Neural progenitor cell (in vitro differentiated cells): ENCODE measurements at regions not wholly inside any gene's neighbourhood (a gene's known extent, or its start where the extent isn't known, plus 50 kb on each side); places are given as distances from the start of the nearest gene placed in this dataset.
"Not testable (repeated sequence)": the region's sequence is repeated elsewhere in the genome, so short reads cannot be mapped to it uniquely, and the experiment has no call there.

Source experiments
- DNase-seq: peaks from one replicate; pipeline ENCODE4 v3.0.0-alpha.2; 2016; ENCODE audit warnings: low spot score
- H2AFZ ChIP-seq: fragments of 200-600 bp; sonication (generic); replicated peaks from 2 replicates; pipeline ENCODE4 v1.6.1; 2016; ENCODE audit warnings: antibody characterized with exemption
- H3F3A ChIP-seq: fragments of 200-600 bp; sonication (generic); 2 replicates; pipeline ENCODE4 v1.6.1; 2016; ENCODE audit warnings: antibody characterized with exemption, low read depth
- H3K27ac ChIP-seq: fragments of 200-600 bp; sonication (generic); 2 replicates; pipeline ENCODE4 v1.5.1; 2016; ENCODE audit warnings: mild to moderate bottlenecking
- H3K27me3 ChIP-seq: fragments of 200-600 bp; sonication (generic); 2 replicates; pipeline ENCODE4 v1.6.1; 2016; ENCODE audit warnings: mild to moderate bottlenecking, moderate library complexity
- H3K36me3 ChIP-seq: fragments of 200-600 bp; sonication (generic); 2 replicates; pipeline ENCODE4 v1.5.1; 2016
- H3K4me1 ChIP-seq: fragments of 200-600 bp; sonication (generic); 2 replicates; pipeline ENCODE4 v1.6.1; 2016; ENCODE audit warnings: mixed run types
- H3K4me2 ChIP-seq: fragments of 200-600 bp; sonication (generic); 2 replicates; pipeline ENCODE4 v1.6.1; 2016
- H3K4me3 ChIP-seq: fragments of 200-600 bp; sonication (generic); 2 replicates; pipeline ENCODE4 v1.5.1; 2016
- H3K79me2 ChIP-seq: fragments of 200-600 bp; sonication (generic); 2 replicates; pipeline ENCODE4 v1.6.1; 2016; ENCODE audit warnings: low read depth
- H3K9ac ChIP-seq: fragments of 200-600 bp; sonication (generic); 2 replicates; pipeline ENCODE4 v1.6.1; 2016
- H3K9me3 ChIP-seq: fragments of 200-600 bp; sonication (generic); 2 replicates; pipeline ENCODE4 v1.5.1; 2016; ENCODE audit warnings: low read depth
- H4K20me1 ChIP-seq: fragments of 200-600 bp; sonication (generic); 2 replicates; pipeline ENCODE4 v1.6.1; 2016; ENCODE audit warnings: low read depth
- H3K27ac Mint-ChIP-seq: 3 replicates; pipeline ENCODE4 v1.8.0; 2021; ENCODE audit warnings: mixed read lengths
- H3K27me3 Mint-ChIP-seq: 2 replicates; pipeline ENCODE4 v1.8.0; 2022; ENCODE audit warnings: low read depth, mild to moderate bottlenecking, inconsistent platforms, moderate library complexity, mixed read lengths; ENCODE audit not compliant: insufficient read depth
- H3K36me3 Mint-ChIP-seq: 3 replicates; pipeline ENCODE4 v1.8.0; 2021; ENCODE audit warnings: mixed read lengths
- H3K4me1 Mint-ChIP-seq: 3 replicates; pipeline ENCODE4 v1.8.0; 2021; ENCODE audit warnings: mixed read lengths
- H3K4me3 Mint-ChIP-seq: 3 replicates; pipeline ENCODE4 v1.8.0; 2021; ENCODE audit warnings: mild to moderate bottlenecking, moderate library complexity, mixed read lengths
- H3K9me3 Mint-ChIP-seq: 3 replicates; pipeline ENCODE4 v1.8.0; 2020; ENCODE audit warnings: mixed read lengths
- CTCF ChIP-seq: fragments of 200-600 bp; sonication (generic); IDR thresholded peaks from 2 replicates; pipeline ENCODE4 v1.5.1; 2017; ENCODE audit warnings: antibody characterized with exemption, mild to moderate bottlenecking
- EZH2 ChIP-seq: fragments of 200-600 bp; sonication (generic); IDR thresholded peaks from 2 replicates; pipeline ENCODE4 v1.6.1; 2017; ENCODE audit warnings: antibody characterized with exemption, mild to moderate bottlenecking, moderate library complexity
- EZH2phosphoT487 ChIP-seq: fragments of 200-600 bp; sonication (generic); IDR thresholded peaks from 2 replicates; pipeline ENCODE4 v1.6.1; 2017; ENCODE audit warnings: antibody characterized with exemption

- no peak for TF ChIP-seq CTCF
- no peak for TF ChIP-seq EZH2phosphoT487
- no peak for TF ChIP-seq EZH2
- H2AFZ ChIP-seq: no peak overlapping the region
- H3K36me3 Mint-ChIP-seq: no peaks in the 10 kb centered on the region
Observed at GRCh38 chr5:54401515-54401914, 54.0 kb upstream of the HSPB3 start.

GRCh38 chr5:54398191-54398590 is 57.3 kb upstream of the HSPB3 start:
- Mint-ChIP-seq H3K27me3 (peaks cover 2% of the 10 kb centered on the region), H3K4me1 (peaks cover 3% of the 10 kb centered on the region), H3K36me3 (no peaks in the 10 kb centered on the region), H3K9me3 (no peaks in the 10 kb centered on the region), H3K4me3 (no peak overlapping the region), H3K27ac (no peak overlapping the region)
- Histone ChIP-seq H4K20me1 (no peaks in the 10 kb centered on the region), H2AFZ (no peak overlapping the region), H3K4me2 (no peak overlapping the region), H3K4me1 (no peaks in the 10 kb centered on the region), H3K9me3 (no peaks in the 10 kb centered on the region), H3F3A (no peaks in the 10 kb centered on the region), H3K27ac (no peak overlapping the region), H3K27me3 (no peaks in the 10 kb centered on the region), H3K79me2 (no peaks in the 10 kb centered on the region), H3K36me3 (no peaks in the 10 kb centered on the region), H3K4me3 (no peak overlapping the region), H3K9ac (no peak overlapping the region)
- TF ChIP-seq CTCF (no peak), EZH2 (no peak), EZH2phosphoT487 (no peak)
- DNase-seq: no peak

More at GRCh38 chr5:54401515-54401914, 54.0 kb upstream of the HSPB3 start:
- Histone ChIP-seq H3K79me2 (no peaks in the 10 kb centered on the region), H3K27ac (no peak overlapping the region), H3K4me3 (no peak overlapping the region), H3K9ac (no peak overlapping the region), H3K36me3 (no peaks in the 10 kb centered on the region), H3K9me3 (no peaks in the 10 kb centered on the region), H4K20me1 (no peaks in the 10 kb centered on the region), H3K4me1 (peaks cover 6% of the 10 kb centered on the region), H3F3A (no peaks in the 10 kb centered on the region), H3K4me2 (no peak overlapping the region), H3K27me3 (no peaks in the 10 kb centered on the region)
- Mint-ChIP-seq H3K4me3 (no peak overlapping the region), H3K27ac (no peak overlapping the region), H3K9me3 (no peaks in the 10 kb centered on the region), H3K27me3 (peaks cover 2% of the 10 kb centered on the region), H3K4me1 (peaks cover 3% of the 10 kb centered on the region)
- DNase-seq: no peak

- Histone ChIP-seq H4K20me1 (no peaks in the 10 kb centered on the region), H3F3A (no peaks in the 10 kb centered on the region), H3K27ac (no peak overlapping the region), H3K4me1 (no peaks in the 10 kb centered on the region), H3K9me3 (no peaks in the 10 kb centered on the region), H3K9ac (no peak overlapping the region), H3K79me2 (no peaks in the 10 kb centered on the region), H3K4me3 (no peak overlapping the region), H3K36me3 (no peaks in the 10 kb centered on the region), H2AFZ (no peak overlapping the region), H3K27me3 (no peaks in the 10 kb centered on the region), H3K4me2 (no peak overlapping the region)
- Mint-ChIP-seq H3K4me3 (no peak overlapping the region), H3K27me3 (peaks cover 2% of the 10 kb centered on the region), H3K36me3 (no peaks in the 10 kb centered on the region), H3K9me3 (no peaks in the 10 kb centered on the region), H3K27ac (no peak overlapping the region), H3K4me1 (peaks cover 3% of the 10 kb centered on the region)
- no peak for DNase-seq
- TF ChIP-seq EZH2: no peak
- TF ChIP-seq CTCF: no peak
Observed at GRCh38 chr5:54397420-54397819, 58.1 kb upstream of the HSPB3 start.

DNA sequence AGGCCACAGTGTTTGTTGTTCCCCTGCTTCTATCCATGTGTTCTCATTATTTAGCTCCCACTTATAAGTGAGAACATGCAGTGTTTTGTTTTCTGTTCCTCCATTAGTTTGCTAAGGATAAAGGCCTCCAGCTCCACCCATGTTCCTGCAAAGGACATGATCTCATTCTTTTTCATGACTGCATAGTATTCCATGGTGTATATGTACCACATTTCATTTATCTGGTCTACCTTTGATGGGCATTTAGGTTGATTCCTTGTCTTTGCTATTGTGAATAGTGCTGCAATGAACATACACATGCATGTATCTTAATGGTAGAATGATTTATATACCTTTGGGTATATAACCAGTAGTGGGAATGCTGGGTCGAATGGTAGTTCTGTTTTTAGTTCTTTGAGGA is 62.5 kb upstream of the HSPB3 start:
- not testable (repeated sequence) for H3K36me3 Mint-ChIP-seq

More for the DNA sequence above, 62.5 kb upstream of the HSPB3 start:
- H3K9me3 ChIP-seq, H3K36me3 ChIP-seq, H3F3A ChIP-seq, H3K4me1 ChIP-seq, H3K27ac Mint-ChIP-seq, H3K27me3 ChIP-seq, H3K9ac ChIP-seq, H3K27me3 Mint-ChIP-seq, H3K9me3 Mint-ChIP-seq, DNase-seq, H3K79me2 ChIP-seq, H3K4me1 Mint-ChIP-seq, H3K27ac ChIP-seq, H4K20me1 ChIP-seq, H3K4me3 ChIP-seq, H2AFZ ChIP-seq, H3K4me2 ChIP-seq, H3K4me3 Mint-ChIP-seq: not testable (repeated sequence)
